Posterior cingulate gyrus (tissue), 11 donors: ENCODE measurements at regions not wholly inside any gene's neighbourhood (a gene's known extent, or its start where the extent isn't known, plus 50 kb on each side); places are given as distances from the start of the nearest gene placed in this dataset.
A peak's percentile ranks its signal among the peaks of the same experiment; 100 is the strongest.
"Not testable (repeated sequence)": the region's sequence is repeated elsewhere in the genome, so short reads cannot be mapped to it uniquely, and the experiment has no call there.

Experiments used
- DNase-seq, 10 donors: peaks; one replicate each; pipeline versions ENCODE4 v3.0.0 to v3.0.0-alpha.2; 2020 to 2021; ENCODE audit warnings: mixed read lengths in 3 of 10
- intact Hi-C: fragments of 100-400 bp; cut with DNase I; formaldehyde crosslinking; loops from one replicate; pipeline ENCODE4 v1.15.1; 2023

- DNase-seq: no peak
- intact Hi-C loops: no loop called here
These were observed 129.0 kb upstream of the ARHGEF3 start for GRCh38 chr3:56930706-56931105.

- intact Hi-C loops: loop anchor here (10.0 kb wide), 1 partner anchor 115 kb away; no protein-coding TSS in a partner anchor
- no peak for DNase-seq
These were observed 128.3 kb upstream of the ARHGEF3 start for GRCh38 chr3:56929809-56930615.

GRCh38 chr3:56928379-56929068 lies 126.8 kb upstream of the ARHGEF3 start:
- intact Hi-C loops: loop anchor here (10.0 kb wide), 1 partner anchor 114 kb away; no protein-coding TSS in a partner anchor
- DNase-seq: no peak

GRCh38 chr3:56927855-56928254 lies 126.1 kb upstream of the ARHGEF3 start:
- intact Hi-C loops: loop anchor here (10.0 kb wide), 1 partner anchor 113 kb away; no protein-coding TSS in a partner anchor
- DNase-seq: no peak

- DNase-seq: no peak
These were observed 125.2 kb upstream of the ARHGEF3 start for GRCh38 chr3:56926947-56927282.

GRCh38 chr3:56926243-56926946 lies 124.6 kb upstream of the ARHGEF3 start:
- intact Hi-C loops: loop anchor here (10.0 kb wide), 1 partner anchor 112 kb away; no protein-coding TSS in a partner anchor
- DNase-seq: no peak

More at GRCh38 chr3:56926947-56927282, 125.2 kb upstream of the ARHGEF3 start:
- intact Hi-C loops: loop anchor here (10.0 kb wide), 1 partner anchor 112 kb away; no protein-coding TSS in a partner anchor

- DNase-seq: not testable (repeated sequence)
These were observed 123.0 kb upstream of the ARHGEF3 start for GRCh38 chr3:56924700-56925099.

GRCh38 chr3:56923526-56924224 lies 121.9 kb upstream of the ARHGEF3 start:
- intact Hi-C loops: loop anchor here (10.0 kb wide), 1 partner anchor 109 kb away; no protein-coding TSS in a partner anchor
- DNase-seq: no peak

More at GRCh38 chr3:56924700-56925099, 123.0 kb upstream of the ARHGEF3 start:
- intact Hi-C loops: loop anchor here (10.0 kb wide), 1 partner anchor 110 kb away; no protein-coding TSS in a partner anchor

- intact Hi-C loops: loop anchor here (10.0 kb wide), 1 partner anchor 107 kb away; no protein-coding TSS in a partner anchor
- DNase-seq: peak in 1 of 10 donors; percentile 72
These were observed 120.1 kb upstream of the ARHGEF3 start for GRCh38 chr3:56921573-56922453.

GRCh38 chr3:56919797-56920195 lies 118.0 kb upstream of the ARHGEF3 start:
- intact Hi-C loops: loop anchor here (10.0 kb wide), 1 partner anchor 105 kb away; no protein-coding TSS in a partner anchor
- no peak for DNase-seq

GRCh38 chr3:56919137-56919796 lies 117.5 kb upstream of the ARHGEF3 start:
- intact Hi-C loops: no loop called here
- no peak for DNase-seq

- no peak for DNase-seq
- intact Hi-C loops: no loop called here
These were observed 116.4 kb upstream of the ARHGEF3 start for GRCh38 chr3:56918111-56918568.

- no peak for DNase-seq
- intact Hi-C loops: no loop called here
These were observed 115.8 kb upstream of the ARHGEF3 start for GRCh38 chr3:56917361-56918110.

- DNase-seq: no peak
- intact Hi-C loops: no loop called here
These were observed 115.1 kb upstream of the ARHGEF3 start for GRCh38 chr3:56916716-56917360.

- DNase-seq: no peak
- intact Hi-C loops: no loop called here
These were observed 114.3 kb upstream of the ARHGEF3 start for GRCh38 chr3:56915966-56916586.

GRCh38 chr3:56914646-56915045 lies 112.9 kb upstream of the ARHGEF3 start:
- no peak for DNase-seq
- intact Hi-C loops: no loop called here

GRCh38 chr3:56911363-56911762 lies 109.6 kb upstream of the ARHGEF3 start:
- intact Hi-C loops: no loop called here
- no peak for DNase-seq
